Peyer's patch (tissue), 4 donors: ENCODE measurements at regions not wholly inside any gene's neighbourhood (a gene's known extent, or its start where the extent isn't known, plus 50 kb on each side); places are given as distances from the start of the nearest gene placed in this dataset.

Source experiments
- DNase-seq, 3 donors: peaks; one replicate each; pipeline ENCODE4 v3.0.0-alpha.2; 2017 to 2019
- H3K27ac ChIP-seq, 4 donors: fragments of 200-600 bp; sonication (generic); one replicate each; pipeline ENCODE4 v1.5.1; 2016 to 2019
- H3K27me3 ChIP-seq, 2 donors: fragments of 200-600 bp; sonication (generic); one replicate each; pipeline ENCODE4 v1.5.1; 2019
- H3K36me3 ChIP-seq, 3 donors: fragments of 200-600 bp; sonication (generic); one replicate each; pipeline ENCODE4 v1.5.1; 2016 to 2019
- H3K4me1 ChIP-seq, 4 donors: fragments of 200-600 bp; sonication (generic); one replicate each; pipeline ENCODE4 v1.5.1; 2016 to 2019
- H3K4me3 ChIP-seq, 4 donors: fragments of 200-600 bp; sonication (generic); 1 replicate in 3 of 4; 2 replicates in 1 of 4; pipeline ENCODE4 v1.5.1; 2016 to 2019; ENCODE audit warnings: mild to moderate bottlenecking in 1 of 4
- H3K9me3 ChIP-seq, 4 donors: fragments of 200-600 bp; sonication (generic); one replicate each; pipeline ENCODE4 v1.5.1; 2016 to 2019; ENCODE audit warnings: mild to moderate bottlenecking in 1 of 4
- CTCF ChIP-seq, 6 experiments: fragments of 450-650 bp in 4 of 6; fragments of 200-600 bp in 2 of 6; sonication (generic) in 1 of 6; IDR thresholded peaks; one replicate each; pipeline ENCODE4 v1.5.1; 2017 to 2019; ENCODE audit warnings: antibody characterized with exemption in 6 of 6, mild to moderate bottlenecking in 3 of 6, moderate library complexity in 1 of 6
- POLR2A ChIP-seq, 2 donors: fragments of 450-650 bp; IDR thresholded peaks; one replicate each; pipeline ENCODE4 v1.5.1; 2017; ENCODE audit warnings: antibody characterized with exemption in 2 of 2, mild to moderate bottlenecking in 2 of 2, moderate library complexity in 2 of 2

- no peak for TF ChIP-seq CTCF (IDR thresholded peaks at IDR 0.05)
- no peak for TF ChIP-seq POLR2A (IDR thresholded peaks at IDR 0.05)
- Histone ChIP-seq H3K9me3 (no peaks in the 10 kb centered on the region), H3K27ac (no peak overlapping the region), H3K4me1 (peaks cover 0 to 7% (median 2%) of the 10 kb centered on the region in 4 donors), H3K27me3 (peaks cover 0 to 5% of the 10 kb centered on the region in 2 donors), H3K4me3 (peak overlapping the region in 3 of 4 donors; percentile 35 to 50 (median 50)), H3K36me3 (no peaks in the 10 kb centered on the region)
- DNase-seq: no peak
These were observed 97.1 kb downstream of the TNFAIP2 start for GRCh38 chr14:103220134-103220981.

DNA sequence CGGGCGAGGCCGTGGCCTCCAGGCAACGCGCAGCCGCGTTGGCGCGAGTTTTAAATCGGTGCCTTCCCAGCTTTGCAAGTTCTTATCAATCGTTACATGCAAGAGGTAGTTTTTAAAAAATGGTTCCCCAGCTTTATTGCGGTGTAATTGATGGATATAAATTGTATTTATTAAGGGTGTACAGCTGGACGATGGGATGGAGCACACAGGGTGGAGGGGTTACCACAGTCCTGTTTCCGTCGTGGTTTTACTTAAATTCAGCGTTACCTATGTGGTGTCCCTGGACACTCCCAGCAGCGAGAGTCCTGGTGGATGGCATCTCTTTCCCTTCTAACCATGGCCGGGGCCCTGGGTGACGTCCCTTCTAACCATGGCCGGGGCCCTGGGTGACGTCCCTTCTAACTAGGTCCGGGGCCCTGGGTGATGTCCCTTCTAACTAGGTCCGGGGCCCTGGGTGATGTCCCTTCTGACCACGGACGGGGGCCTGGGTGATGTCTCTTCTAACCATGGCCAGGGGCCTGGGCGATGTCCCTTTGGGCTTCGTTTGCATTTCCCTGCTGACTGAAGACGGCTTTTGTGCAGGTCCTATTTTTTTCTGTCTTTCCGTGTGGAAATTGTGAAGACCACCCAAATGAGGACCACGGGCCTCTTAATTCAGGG, 97.9 kb downstream of the TNFAIP2 start:
- peak overlapping the region in 3 of 4 donors; percentile 35 to 50 (median 50) for H3K4me3 ChIP-seq
- peaks cover 0 to 5% of the 10 kb centered on the region in 2 donors for H3K27me3 ChIP-seq
- H3K4me1 ChIP-seq: peaks cover 0 to 7% (median 2%) of the 10 kb centered on the region in 4 donors
- TF ChIP-seq POLR2A (IDR thresholded peaks at IDR 0.05) (no peak), CTCF (IDR thresholded peaks at IDR 0.05) (no peak)
- DNase-seq: no peak
- H3K27ac ChIP-seq: no peak overlapping the region
- H3K9me3 ChIP-seq: no peaks in the 10 kb centered on the region
- no peaks in the 10 kb centered on the region for H3K36me3 ChIP-seq

- H3K4me3 ChIP-seq: no peak overlapping the region
- H3K4me1 ChIP-seq: peaks cover 0 to 7% (median 2%) of the 10 kb centered on the region in 4 donors
- no peak for TF ChIP-seq CTCF (IDR thresholded peaks at IDR 0.05)
- no peak for TF ChIP-seq POLR2A (IDR thresholded peaks at IDR 0.05)
- no peaks in the 10 kb centered on the region for H3K9me3 ChIP-seq
- no peaks in the 10 kb centered on the region for H3K36me3 ChIP-seq
- no peak for DNase-seq
- no peak overlapping the region for H3K27ac ChIP-seq
- peaks cover 0 to 5% of the 10 kb centered on the region in 2 donors for H3K27me3 ChIP-seq
These were observed 98.6 kb downstream of the TNFAIP2 start for GRCh38 chr14:103221781-103222358.

GRCh38 chr14:103223818-103224352, 100.6 kb downstream of the TNFAIP2 start:
- no peak for DNase-seq
- TF ChIP-seq POLR2A (IDR thresholded peaks at IDR 0.05) (no peak), CTCF (IDR thresholded peaks at IDR 0.05) (no peak)
- H3K36me3 ChIP-seq: no peaks in the 10 kb centered on the region
- H3K4me3 ChIP-seq: no peak overlapping the region
- peaks cover 0 to 5% of the 10 kb centered on the region in 2 donors for H3K27me3 ChIP-seq
- H3K27ac ChIP-seq: no peak overlapping the region
- H3K4me1 ChIP-seq: peaks cover 0 to 7% (median 2%) of the 10 kb centered on the region in 4 donors
- H3K9me3 ChIP-seq: no peaks in the 10 kb centered on the region

GRCh38 chr14:103225062-103225461, 101.8 kb downstream of the TNFAIP2 start:
- Histone ChIP-seq H3K27me3 (peaks cover 0 to 5% of the 10 kb centered on the region in 2 donors), H3K36me3 (no peaks in the 10 kb centered on the region), H3K9me3 (no peaks in the 10 kb centered on the region), H3K4me3 (no peak overlapping the region), H3K27ac (peak overlapping the region in 2 of 4 donors; percentile 21 to 73), H3K4me1 (peaks cover 0 to 7% (median 2%) of the 10 kb centered on the region in 4 donors)
- no peak for TF ChIP-seq POLR2A (IDR thresholded peaks at IDR 0.05)
- TF ChIP-seq CTCF (IDR thresholded peaks at IDR 0.05): no peak
- no peak for DNase-seq
